ENCODE measurements at regions not wholly inside any gene's neighbourhood (a gene's known extent, or its start where the extent isn't known, plus 50 kb on each side); places are given as distances from the start of the nearest gene placed in this dataset.
A peak's percentile ranks its signal among the peaks of the same experiment; 100 is the strongest.

- no peak for ATAC-seq (ENCODE audit: low FRiP score)
- Histone ChIP-seq H3K27me3 (ENCODE audit: control insufficient read depth in 1 of 2, insufficient read depth in 2 of 2, low read length in 1 of 2) (no peaks in the 10 kb centered on the region), H3K36me3 (ENCODE audit: control insufficient read depth in 1 of 2, insufficient read depth in 2 of 2, low read length in 1 of 2) (no peaks in the 10 kb centered on the region), H3K27ac (ENCODE audit: low read depth in 1 of 2, low read length in 2 of 2) (no peak overlapping the region), H3K9me3 (ENCODE audit: control insufficient read depth, low read length) (no peaks in the 10 kb centered on the region), H3K4me1 (ENCODE audit: control insufficient read depth in 1 of 2, insufficient read depth in 2 of 2, low read length in 2 of 2) (no peaks in the 10 kb centered on the region), H3K4me3 (ENCODE audit: low read length in 2 of 2) (no peak overlapping the region)
- DNase-seq, result no peak
- intact Hi-C loops (cut with DNase I), result no loop called here
- 91 to 97% methylated on average over 9 of the region's 9 CpGs for WGBS, 2 donors
Observed at GRCh38 chr2:217070043-217070430, 210.2 kb upstream of the TNP1 start.

GRCh38 chr2:217069263-217070042 lies 209.6 kb upstream of the TNP1 start:
- no peak overlapping the region for H3K27ac ChIP-seq (ENCODE audit: low read depth in 1 of 2, low read length in 2 of 2)
- intact Hi-C loops (cut with DNase I), result no loop called here
- DNase-seq (no peak), ATAC-seq (ENCODE audit: low FRiP score) (no peak)
- H3K36me3 ChIP-seq (ENCODE audit: control insufficient read depth in 1 of 2, insufficient read depth in 2 of 2, low read length in 1 of 2), result no peaks in the 10 kb centered on the region
- H3K4me3 ChIP-seq (ENCODE audit: low read length in 2 of 2), result no peak overlapping the region
- no peaks in the 10 kb centered on the region for H3K9me3 ChIP-seq (ENCODE audit: control insufficient read depth, low read length)
- H3K4me1 ChIP-seq (ENCODE audit: control insufficient read depth in 1 of 2, insufficient read depth in 2 of 2, low read length in 2 of 2), result no peaks in the 10 kb centered on the region
- WGBS, 2 donors, result 93 to 98% methylated on average over 7 of the region's 7 CpGs
- H3K27me3 ChIP-seq (ENCODE audit: control insufficient read depth in 1 of 2, insufficient read depth in 2 of 2, low read length in 1 of 2), result no peaks in the 10 kb centered on the region

DNA sequence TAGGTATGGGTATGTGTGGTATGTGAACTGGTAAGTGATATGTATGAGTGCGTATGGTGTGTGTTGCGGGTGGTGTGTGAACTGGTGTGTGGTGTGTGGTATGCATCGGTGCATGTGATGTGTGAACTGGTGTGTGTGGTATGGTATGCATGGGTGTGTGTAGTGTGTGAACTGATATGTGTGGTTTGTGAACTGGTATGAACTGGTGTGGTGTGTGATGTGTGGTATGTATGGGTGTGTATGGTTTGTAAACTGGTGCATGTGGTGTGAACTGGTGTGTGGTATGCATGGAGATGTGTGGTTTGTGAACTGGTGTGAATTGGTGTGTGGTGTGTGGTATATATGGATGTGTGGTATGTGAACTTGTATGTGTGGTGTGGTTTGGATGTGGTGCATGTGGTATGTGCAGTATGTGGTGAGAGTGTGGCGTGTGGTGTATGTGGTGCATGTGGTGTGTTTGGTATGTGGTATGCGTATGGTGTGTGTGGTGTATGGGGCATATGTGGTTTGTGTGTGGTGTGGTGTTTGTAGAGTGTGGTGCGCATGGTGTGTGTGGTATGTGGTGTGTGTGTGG lies 208.9 kb upstream of the TNP1 start:
- Histone ChIP-seq H3K9me3 (ENCODE audit: control insufficient read depth, low read length) (no peaks in the 10 kb centered on the region), H3K4me3 (ENCODE audit: low read length in 2 of 2) (no peak overlapping the region), H3K4me1 (ENCODE audit: control insufficient read depth in 1 of 2, insufficient read depth in 2 of 2, low read length in 2 of 2) (no peaks in the 10 kb centered on the region), H3K36me3 (ENCODE audit: control insufficient read depth in 1 of 2, insufficient read depth in 2 of 2, low read length in 1 of 2) (no peaks in the 10 kb centered on the region), H3K27ac (ENCODE audit: low read depth in 1 of 2, low read length in 2 of 2) (no peak overlapping the region), H3K27me3 (ENCODE audit: control insufficient read depth in 1 of 2, insufficient read depth in 2 of 2, low read length in 1 of 2) (no peaks in the 10 kb centered on the region)
- intact Hi-C loops (cut with DNase I), result no loop called here
- DNase-seq (no peak), ATAC-seq (ENCODE audit: low FRiP score) (no peak)
- WGBS, 2 donors, result 90 to 97% methylated on average over 6 of the region's 6 CpGs

GRCh38 chr2:217067787-217068186 lies 207.9 kb upstream of the TNP1 start:
- DNase-seq, result no peak
- intact Hi-C loops (cut with DNase I), result no loop called here
- Histone ChIP-seq H3K4me3 (ENCODE audit: low read length in 2 of 2) (no peak overlapping the region), H3K4me1 (ENCODE audit: control insufficient read depth in 1 of 2, insufficient read depth in 2 of 2, low read length in 2 of 2) (no peaks in the 10 kb centered on the region), H3K36me3 (ENCODE audit: control insufficient read depth in 1 of 2, insufficient read depth in 2 of 2, low read length in 1 of 2) (no peaks in the 10 kb centered on the region), H3K9me3 (ENCODE audit: control insufficient read depth, low read length) (no peaks in the 10 kb centered on the region), H3K27ac (ENCODE audit: low read depth in 1 of 2, low read length in 2 of 2) (no peak overlapping the region), H3K27me3 (ENCODE audit: control insufficient read depth in 1 of 2, insufficient read depth in 2 of 2, low read length in 1 of 2) (no peaks in the 10 kb centered on the region)
- ATAC-seq (ENCODE audit: low FRiP score), result no peak
- WGBS, 2 donors, result 93 to 97% methylated on average over 6 of the region's 6 CpGs

GRCh38 chr2:217066510-217067270 lies 206.8 kb upstream of the TNP1 start:
- Histone ChIP-seq H3K27ac (ENCODE audit: low read depth in 1 of 2, low read length in 2 of 2) (no peak overlapping the region), H3K36me3 (ENCODE audit: control insufficient read depth in 1 of 2, insufficient read depth in 2 of 2, low read length in 1 of 2) (no peaks in the 10 kb centered on the region), H3K4me1 (ENCODE audit: control insufficient read depth in 1 of 2, insufficient read depth in 2 of 2, low read length in 2 of 2) (no peaks in the 10 kb centered on the region), H3K4me3 (ENCODE audit: low read length in 2 of 2) (no peak overlapping the region), H3K27me3 (ENCODE audit: control insufficient read depth in 1 of 2, insufficient read depth in 2 of 2, low read length in 1 of 2) (no peaks in the 10 kb centered on the region), H3K9me3 (ENCODE audit: control insufficient read depth, low read length) (no peaks in the 10 kb centered on the region)
- intact Hi-C loops (cut with DNase I), result no loop called here
- WGBS, 2 donors, result 93 to 95% methylated on average over 21 of the region's 21 CpGs
- DNase-seq (no peak), ATAC-seq (ENCODE audit: low FRiP score) (no peak)

GRCh38 chr2:217065695-217066405 lies 206.0 kb upstream of the TNP1 start:
- DNase-seq, result no peak
- Histone ChIP-seq H3K27ac (ENCODE audit: low read depth in 1 of 2, low read length in 2 of 2) (no peak overlapping the region), H3K4me3 (ENCODE audit: low read length in 2 of 2) (no peak overlapping the region), H3K9me3 (ENCODE audit: control insufficient read depth, low read length) (no peaks in the 10 kb centered on the region), H3K27me3 (ENCODE audit: control insufficient read depth in 1 of 2, insufficient read depth in 2 of 2, low read length in 1 of 2) (no peaks in the 10 kb centered on the region), H3K4me1 (ENCODE audit: control insufficient read depth in 1 of 2, insufficient read depth in 2 of 2, low read length in 2 of 2) (no peaks in the 10 kb centered on the region), H3K36me3 (ENCODE audit: control insufficient read depth in 1 of 2, insufficient read depth in 2 of 2, low read length in 1 of 2) (no peaks in the 10 kb centered on the region)
- 91 to 97% methylated on average over 7 of the region's 7 CpGs for WGBS, 2 donors
- intact Hi-C loops (cut with DNase I), result no loop called here
- ATAC-seq (ENCODE audit: low FRiP score), result no peak

GRCh38 chr2:217065012-217065290 lies 205.1 kb upstream of the TNP1 start:
- 54 to 58% methylated on average over 4 of the region's 4 CpGs for WGBS, 2 donors
- DNase-seq, result no peak
- no peaks in the 10 kb centered on the region for H3K9me3 ChIP-seq (ENCODE audit: control insufficient read depth, low read length)
- peaks cover 0 to 1% of the 10 kb centered on the region in 2 donors for H3K4me1 ChIP-seq (ENCODE audit: control insufficient read depth in 1 of 2, insufficient read depth in 2 of 2, low read length in 2 of 2)
- no peak overlapping the region for H3K27ac ChIP-seq (ENCODE audit: low read depth in 1 of 2, low read length in 2 of 2)
- H3K27me3 ChIP-seq (ENCODE audit: control insufficient read depth in 1 of 2, insufficient read depth in 2 of 2, low read length in 1 of 2), result no peaks in the 10 kb centered on the region
- intact Hi-C loops (cut with DNase I), result no loop called here
- no peaks in the 10 kb centered on the region for H3K36me3 ChIP-seq (ENCODE audit: control insufficient read depth in 1 of 2, insufficient read depth in 2 of 2, low read length in 1 of 2)
- no peak overlapping the region for H3K4me3 ChIP-seq (ENCODE audit: low read length in 2 of 2)
- no peak for ATAC-seq (ENCODE audit: low FRiP score)

- Histone ChIP-seq H3K9me3 (ENCODE audit: control insufficient read depth, low read length) (no peaks in the 10 kb centered on the region), H3K27ac (ENCODE audit: low read depth in 1 of 2, low read length in 2 of 2) (no peak overlapping the region), H3K36me3 (ENCODE audit: control insufficient read depth in 1 of 2, insufficient read depth in 2 of 2, low read length in 1 of 2) (no peaks in the 10 kb centered on the region), H3K27me3 (ENCODE audit: control insufficient read depth in 1 of 2, insufficient read depth in 2 of 2, low read length in 1 of 2) (no peaks in the 10 kb centered on the region), H3K4me1 (ENCODE audit: control insufficient read depth in 1 of 2, insufficient read depth in 2 of 2, low read length in 2 of 2) (peaks cover 0 to 4% of the 10 kb centered on the region in 2 donors), H3K4me3 (ENCODE audit: low read length in 2 of 2) (no peak overlapping the region)
- DNase-seq (no peak), ATAC-seq (ENCODE audit: low FRiP score) (peak; percentile 36)
- 61 to 63% methylated on average over 16 of the region's 16 CpGs for WGBS, 2 donors
- intact Hi-C loops (cut with DNase I), result no loop called here
Observed at GRCh38 chr2:217064234-217065011, 204.6 kb upstream of the TNP1 start.

Data from aorta (tissue), 5 donors.